A549 (cell line): ENCODE measurements at regions not wholly inside any gene's neighbourhood (a gene's known extent, or its start where the extent isn't known, plus 50 kb on each side); places are given as distances from the start of the nearest gene placed in this dataset.

Experiments
- BHLHE40 ChIP-seq: IDR thresholded peaks from 2 replicates; pipeline ENCODE4 v1.6.1; 2012; ENCODE audit warnings: low read depth, low read length, inconsistent platforms
- CBX2 ChIP-seq: fragments of 200-600 bp; sonication (generic); IDR thresholded peaks from 2 replicates; pipeline ENCODE4 v1.6.1; 2016; ENCODE audit warnings: low read depth, mild to moderate bottlenecking, borderline replicate concordance
- CBX8 ChIP-seq: fragments of 200-600 bp; sonication (generic); IDR thresholded peaks from 2 replicates; pipeline ENCODE4 v1.6.1; 2016
- FOSL2 ChIP-seq, 2 experiments: fragments of 450-650 bp in 1 of 2; fragments of >200 bp in 1 of 2; sonication (Bioruptor Twin) in 1 of 2; formaldehyde crosslinking; IDR thresholded peaks; 2 replicates each; pipeline versions ENCODE4 v1.5.0 to v1.6.1; 2016 to 2020; ENCODE audit warnings: mild to moderate bottlenecking in 1 of 2, moderate library complexity in 1 of 2
- KDM1A ChIP-seq: fragments of 200-600 bp; sonication (generic); IDR thresholded peaks from 2 replicates; pipeline ENCODE4 v1.6.1; 2016; ENCODE audit warnings: low read depth, mild to moderate bottlenecking
- POLR2A ChIP-seq: IDR thresholded peaks from 2 replicates; pipeline ENCODE4 v1.6.1; 2012; ENCODE audit warnings: mild to moderate bottlenecking, low read length
- RAD21 ChIP-seq, 2 experiments: fragments of >200 bp in 1 of 2; sonication (Bioruptor Twin) in 1 of 2; formaldehyde crosslinking in 1 of 2; IDR thresholded peaks in 1 of 2; conservative IDR thresholded peaks in 1 of 2; 2 replicates in 1 of 2; 3 replicates in 1 of 2; pipeline ENCODE4 v1.6.1; 2012 to 2018; ENCODE audit warnings: inconsistent platforms in 1 of 2
- RARB ChIP-seq: fragments of 250-450 bp; sonication (Bioruptor Pico); IDR thresholded peaks from 2 replicates; pipeline ENCODE4 v1.8.0; 2021; ENCODE audit warnings: mild to moderate bottlenecking, moderate library complexity
- RNF2 ChIP-seq: fragments of 200-600 bp; sonication (generic); IDR thresholded peaks from 2 replicates; pipeline ENCODE4 v1.6.1; 2016; ENCODE audit warnings: low read depth, mild to moderate bottlenecking, antibody characterized with exemption, moderate library complexity, borderline replicate concordance
- TF ChIP-seq, protein P1 (sequence below): fragments of >200 bp; sonication (Bioruptor Twin); formaldehyde crosslinking; IDR thresholded peaks from 3 replicates; pipeline ENCODE4 v1.5.1; 2016

DNA sequence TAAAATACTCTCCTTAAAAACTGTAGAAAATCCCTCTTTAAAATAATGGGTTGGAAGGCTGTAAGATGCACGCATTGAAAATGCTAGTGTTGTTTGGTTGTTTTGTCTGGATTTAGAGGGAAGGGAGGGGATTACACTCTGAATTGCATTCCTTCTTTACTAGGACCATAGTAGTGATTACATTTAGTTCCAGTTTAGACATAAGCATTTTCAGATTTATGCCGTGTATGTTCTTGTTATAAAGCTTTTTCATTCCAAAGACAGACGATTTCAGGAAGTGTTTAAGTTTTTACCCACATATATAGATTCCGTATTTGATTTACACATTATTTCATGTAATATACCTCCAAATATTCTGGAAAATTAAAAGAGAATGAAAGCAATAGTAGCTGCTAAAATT lies 538.4 kb downstream of the PTPRC start:
- no peak for TF ChIP-seq KDM1A
- TF ChIP-seq, protein P1, sequence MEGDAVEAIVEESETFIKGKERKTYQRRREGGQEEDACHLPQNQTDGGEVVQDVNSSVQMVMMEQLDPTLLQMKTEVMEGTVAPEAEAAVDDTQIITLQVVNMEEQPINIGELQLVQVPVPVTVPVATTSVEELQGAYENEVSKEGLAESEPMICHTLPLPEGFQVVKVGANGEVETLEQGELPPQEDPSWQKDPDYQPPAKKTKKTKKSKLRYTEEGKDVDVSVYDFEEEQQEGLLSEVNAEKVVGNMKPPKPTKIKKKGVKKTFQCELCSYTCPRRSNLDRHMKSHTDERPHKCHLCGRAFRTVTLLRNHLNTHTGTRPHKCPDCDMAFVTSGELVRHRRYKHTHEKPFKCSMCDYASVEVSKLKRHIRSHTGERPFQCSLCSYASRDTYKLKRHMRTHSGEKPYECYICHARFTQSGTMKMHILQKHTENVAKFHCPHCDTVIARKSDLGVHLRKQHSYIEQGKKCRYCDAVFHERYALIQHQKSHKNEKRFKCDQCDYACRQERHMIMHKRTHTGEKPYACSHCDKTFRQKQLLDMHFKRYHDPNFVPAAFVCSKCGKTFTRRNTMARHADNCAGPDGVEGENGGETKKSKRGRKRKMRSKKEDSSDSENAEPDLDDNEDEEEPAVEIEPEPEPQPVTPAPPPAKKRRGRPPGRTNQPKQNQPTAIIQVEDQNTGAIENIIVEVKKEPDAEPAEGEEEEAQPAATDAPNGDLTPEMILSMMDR, result no peak
- TF ChIP-seq FOSL2 (IDR thresholded peaks at IDR 0.05), result no peak
- no peak for TF ChIP-seq FOSL2 (CRISPR knock-in tag; IDR thresholded peaks at IDR 0.05)
- TF ChIP-seq CBX2, result no peak
- no peak for TF ChIP-seq BHLHE40
- no peak for TF ChIP-seq RARB (CRISPR knock-in tag)
- TF ChIP-seq RNF2, result no peak
- TF ChIP-seq CBX8, result no peak
- TF ChIP-seq RAD21 (conservative IDR thresholded peaks at IDR 0.05 in 1 of 2, IDR thresholded peaks at IDR 0.05 in 1 of 2), result no peak
- TF ChIP-seq POLR2A, result no peak
